IMR-90 (cell line): ENCODE measurements at regions not wholly inside any gene's neighbourhood (a gene's known extent, or its start where the extent isn't known, plus 50 kb on each side); places are given as distances from the start of the nearest gene placed in this dataset.
A peak's percentile ranks its signal among the peaks of the same experiment; 100 is the strongest.

Source experiments
- ATAC-seq: fragments of 200-7000 bp; cut with Tn5 transposase; 2 replicates; pipeline ENCODE4 v1.9.1; 2020; ENCODE audit warnings: low read depth, mild to moderate bottlenecking, moderate library complexity
- BruUV-seq: library from RNA; stranded (reverse); fragments of 400-500 nt; replicated peaks from 2 replicates; lab custom pipeline; 2021; lab: Mats Ljungman, UMichigan
- CTCF ChIA-PET: fragments of 300-600 bp; formaldehyde crosslinking; extraction: SDS; loops from one replicate; lab custom pipeline; 2021; ENCODE audit warnings: antibody characterized with exemption; lab: Yijun Ruan, JAX
- POLR2A ChIA-PET: fragments of 300-600 bp; sonication (Branson Sonifier 250); formaldehyde crosslinking; loops from one replicate; lab custom pipeline; 2022; ENCODE audit warnings: antibody characterized with exemption; ENCODE audit not compliant: unreplicated experiment; lab: Charles Lee
- DNase-seq: peaks from one replicate; pipeline ENCODE4 v3.0.0; 2013
- H2AFZ ChIP-seq: replicated peaks from 2 replicates; pipeline ENCODE3; 2013; ENCODE audit warnings: low read length, mild to moderate bottlenecking; ENCODE audit not compliant: poor library complexity
- H2AK5ac ChIP-seq: 2 replicates; pipeline ENCODE4 v1.6.1; 2013; ENCODE audit warnings: low read depth, low read length, inconsistent platforms
- H2AK9ac ChIP-seq: replicated peaks from 2 replicates; pipeline ENCODE3; 2013; ENCODE audit warnings: mild to moderate bottlenecking, low read depth, low read length, moderate library complexity; ENCODE audit not compliant: poor library complexity
- H2BK120ac ChIP-seq: 2 replicates; pipeline ENCODE4 v1.6.1; 2013; ENCODE audit warnings: low read depth, low read length, inconsistent platforms
- H2BK15ac ChIP-seq: 3 replicates; pipeline ENCODE4 v1.6.1; 2013; ENCODE audit warnings: low read depth, low read length, inconsistent platforms
- H2BK20ac ChIP-seq: 2 replicates; pipeline ENCODE4 v1.6.1; 2013; ENCODE audit warnings: low read depth, mild to moderate bottlenecking, inconsistent platforms, low read length, moderate library complexity
- H2BK5ac ChIP-seq: 2 replicates; pipeline ENCODE4 v1.6.1; 2013; ENCODE audit warnings: mild to moderate bottlenecking, low read depth, low read length, inconsistent platforms; ENCODE audit not compliant: poor library complexity, severe bottlenecking
- H3K14ac ChIP-seq: replicated peaks from 2 replicates; pipeline ENCODE4 v1.6.1; 2013; ENCODE audit warnings: low read depth, low read length, inconsistent platforms
- H3K18ac ChIP-seq: 2 replicates; pipeline ENCODE4 v1.6.1; 2013; ENCODE audit warnings: low read depth, low read length, control low read depth
- H3K23ac ChIP-seq: 2 replicates; pipeline ENCODE4 v1.6.1; 2013; ENCODE audit warnings: low read depth, low read length, inconsistent platforms
- H3K27ac ChIP-seq: 2 replicates; pipeline ENCODE4 v1.5.1; 2013; ENCODE audit warnings: mild to moderate bottlenecking, control low read depth, low read length; ENCODE audit not compliant: insufficient read depth
- H3K27me3 ChIP-seq: 2 replicates; pipeline ENCODE4 v1.6.1; 2013; ENCODE audit warnings: low read length; ENCODE audit not compliant: control insufficient read depth, insufficient read depth
- H3K36me3 ChIP-seq: 2 replicates; pipeline ENCODE4 v1.6.1; 2013; ENCODE audit warnings: low read length, mixed read lengths; ENCODE audit not compliant: control insufficient read depth, insufficient read depth
- H3K4ac ChIP-seq: 2 replicates; pipeline ENCODE4 v1.6.1; 2013; ENCODE audit warnings: low read depth, low read length, inconsistent platforms
- H3K4me1 ChIP-seq: 2 replicates; pipeline ENCODE4 v1.6.1; 2013; ENCODE audit warnings: low read length, mixed read lengths; ENCODE audit not compliant: control insufficient read depth, insufficient read depth
- H3K4me2 ChIP-seq: 2 replicates; pipeline ENCODE4 v1.6.1; 2013; ENCODE audit warnings: low read depth, mild to moderate bottlenecking, control low read depth, low read length, moderate library complexity
- H3K4me3 ChIP-seq: 2 replicates; pipeline ENCODE4 v1.5.1; 2013; ENCODE audit warnings: low read depth, mild to moderate bottlenecking, control low read depth, low read length, moderate library complexity; ENCODE audit not compliant: insufficient read depth
- H3K56ac ChIP-seq: 2 replicates; pipeline ENCODE4 v1.6.1; 2013; ENCODE audit warnings: low read length, inconsistent platforms; ENCODE audit not compliant: insufficient read depth; ENCODE audit errors: extremely low read depth
- H3K79me1 ChIP-seq, 2 experiments: 2 replicates each; pipeline ENCODE4 v1.6.1; 2013; ENCODE audit warnings: low read length in 2 of 2, inconsistent platforms in 1 of 2, low read depth in 1 of 2
- H3K9ac ChIP-seq: 2 replicates; pipeline ENCODE4 v1.6.1; 2013; ENCODE audit warnings: low read depth, low read length, control low read depth
- H3K9me1 ChIP-seq: 2 replicates; pipeline ENCODE4 v1.6.1; 2013; ENCODE audit warnings: low read length, inconsistent platforms; ENCODE audit not compliant: insufficient read depth
- H3K9me3 ChIP-seq: 2 replicates; pipeline ENCODE4 v1.6.1; 2013; ENCODE audit warnings: low read length; ENCODE audit not compliant: control insufficient read depth, insufficient read depth
- H4K20me1 ChIP-seq: 2 replicates; pipeline ENCODE4 v1.6.1; 2013; ENCODE audit warnings: low read length, inconsistent platforms; ENCODE audit not compliant: insufficient read depth
- H4K5ac ChIP-seq: 2 replicates; pipeline ENCODE4 v1.6.1; 2013; ENCODE audit warnings: mild to moderate bottlenecking, low read depth, low read length, control low read depth
- H4K8ac ChIP-seq, 2 experiments: 2 replicates each; pipeline ENCODE4 v1.6.1; 2013; ENCODE audit warnings: low read depth in 2 of 2, low read length in 2 of 2, control low read depth in 1 of 2, inconsistent platforms in 1 of 2
- H4K91ac ChIP-seq: 2 replicates; pipeline ENCODE4 v1.6.1; 2013; ENCODE audit warnings: low read depth, low read length, inconsistent platforms; ENCODE audit not compliant: insufficient read depth
- BHLHE40 ChIP-seq: fragments of 150-350 bp; IDR thresholded peaks from 2 replicates; pipeline ENCODE4 v1.6.1; 2016; ENCODE audit warnings: mild to moderate bottlenecking, low read depth, low read length
- CEBPB ChIP-seq: IDR thresholded peaks from 2 replicates; pipeline ENCODE4 v1.6.1; 2012; ENCODE audit warnings: low read depth, low read length, improper control_type of control experiment
- CHD1 ChIP-seq: IDR thresholded peaks from 2 replicates; pipeline ENCODE4 v1.6.1; 2012; ENCODE audit warnings: low read depth, low read length, improper control_type of control experiment
- MAFK ChIP-seq: IDR thresholded peaks from 2 replicates; pipeline ENCODE4 v1.6.1; 2012; ENCODE audit warnings: low read depth, low read length, improper control_type of control experiment
- MAZ ChIP-seq: IDR thresholded peaks from 2 replicates; pipeline ENCODE4 v1.6.1; 2012; ENCODE audit warnings: low read depth, mild to moderate bottlenecking, low read length, improper control_type of control experiment, moderate library complexity, borderline replicate concordance
- MXI1 ChIP-seq: IDR thresholded peaks from 2 replicates; pipeline ENCODE4 v1.6.1; 2012; ENCODE audit warnings: low read depth, mild to moderate bottlenecking, low read length, moderate library complexity, borderline replicate concordance
- NFE2L2 ChIP-seq: fragments of 150-350 bp; IDR thresholded peaks from 2 replicates; pipeline ENCODE4 v1.6.1; 2016; ENCODE audit warnings: low read depth, mild to moderate bottlenecking, low read length
- POLR2A ChIP-seq: IDR thresholded peaks from 2 replicates; pipeline ENCODE4 v1.6.1; 2012; ENCODE audit warnings: mild to moderate bottlenecking, low read depth, low read length
- RAD21 ChIP-seq: IDR thresholded peaks from 2 replicates; pipeline ENCODE4 v1.6.1; 2012; ENCODE audit warnings: low read length, improper control_type of control experiment
- RCOR1 ChIP-seq: IDR thresholded peaks from 2 replicates; pipeline ENCODE4 v1.6.1; 2012; ENCODE audit warnings: mild to moderate bottlenecking, low read length, improper control_type of control experiment; ENCODE audit not compliant: insufficient replicate concordance
- RFX5 ChIP-seq: IDR thresholded peaks from 2 replicates; pipeline ENCODE4 v1.8.0; 2012; ENCODE audit warnings: low read depth, mild to moderate bottlenecking, low read length, moderate library complexity
- SMC3 ChIP-seq: fragments of 150-350 bp; IDR thresholded peaks from 2 replicates; pipeline ENCODE4 v1.6.1; 2016; ENCODE audit warnings: low read depth, mild to moderate bottlenecking, antibody characterized with exemption, low read length, moderate library complexity
- WGBS, 2 experiments: methylation state at CpG; one replicate each; pipeline versions ENCODE4 v1.1.5 to v1.1.7; 2013; ENCODE audit warnings: missing lambda C conversion rate in 2 of 2; ENCODE audit not compliant: insufficient read length in 1 of 2; ENCODE audit errors: extremely low coverage in 2 of 2; 5-methylcytosine and 5-hydroxymethylcytosine counted together
- dilution Hi-C: fragments of 300-500 bp; cut with HindIII; formaldehyde crosslinking; loops from one replicate; pipeline ENCODE4 v1.14.3; 2018; ENCODE audit warnings: low sequenced_read_pairs; ENCODE audit not compliant: unreplicated experiment
- in situ Hi-C: fragments of 300-500 bp; cut with MboI; formaldehyde crosslinking; loops from 3 replicates; pipeline ENCODE4 v1.14.3; 2019; ENCODE audit warnings: low sequenced_read_pairs, inconsistent platforms, mixed read lengths
- intact Hi-C: fragments of 100-400 bp; cut with micrococcal nuclease; formaldehyde crosslinking; loops from 2 replicates; pipeline ENCODE4 v1.10.0; 2022
- TF ChIP-seq, protein P1 (sequence below): fragments of 150-350 bp; IDR thresholded peaks from 2 replicates; pipeline ENCODE4 v1.6.1; 2016; ENCODE audit warnings: low read depth, mild to moderate bottlenecking, low read length, moderate library complexity, borderline replicate concordance
- TF ChIP-seq, protein P2 (sequence below): fragments of 150-350 bp; IDR thresholded peaks from 2 replicates; pipeline ENCODE4 v1.6.1; 2017; ENCODE audit warnings: mild to moderate bottlenecking, antibody characterized with exemption, low read length, low read depth

GRCh38 chr6:56787209-56787608, 144.5 kb upstream of the DST start:
- H3K4me3 ChIP-seq, result no peak overlapping the region
- no peaks in the 10 kb centered on the region for H3K27me3 ChIP-seq
- H3K9me1 ChIP-seq, result peaks cover 7% of the 10 kb centered on the region
- in situ Hi-C loops, result no loop called here
- H2AK9ac ChIP-seq, result no peak overlapping the region
- no peaks in the 10 kb centered on the region for H3K9me3 ChIP-seq
- no peak overlapping the region for H2BK120ac ChIP-seq
- no peak overlapping the region for H3K4ac ChIP-seq
- no peak overlapping the region for H4K8ac ChIP-seq
- BruUV-seq, result no TSS peak
- peaks cover 26 to 58% of the 10 kb centered on the region in 2 experiments; a peak in 3 of 4 replicates for H3K79me1 ChIP-seq
- H4K91ac ChIP-seq, result no peak overlapping the region
- no peaks in the 10 kb centered on the region for H3K36me3 ChIP-seq
- H4K20me1 ChIP-seq, result peaks cover 34% of the 10 kb centered on the region
- intact Hi-C loops, result no loop called here
- WGBS, 2 experiments, result no CpG with 5 or more reads among the region's 1 CpG
- DNase-seq (peak; percentile 76), ATAC-seq (peak; percentile 82)
- no peak overlapping the region for H3K56ac ChIP-seq
- no peaks in the 10 kb centered on the region for H3K4me1 ChIP-seq
- H3K23ac ChIP-seq, result peak overlapping the region; percentile 37; the same call in 1 of the 2 replicates
- no peak overlapping the region for H3K27ac ChIP-seq
- H2BK15ac ChIP-seq, result no peak overlapping the region
- POLR2A ChIA-PET, result interaction anchor here (0.6 kb wide), 1 partner anchor 10 kb away, joined by 5 read pairs; no protein-coding TSS in a partner anchor
- H2AK5ac ChIP-seq, result no peak overlapping the region; the same call in 1 of the 2 replicates
- TF ChIP-seq MXI1, result no peak
- no peak for TF ChIP-seq CEBPB
- TF ChIP-seq MAFK, result no peak
- TF ChIP-seq BHLHE40, result no peak
- no peak for TF ChIP-seq CHD1
- TF ChIP-seq RAD21, result no peak
- TF ChIP-seq NFE2L2, result no peak
- TF ChIP-seq, protein P1, sequence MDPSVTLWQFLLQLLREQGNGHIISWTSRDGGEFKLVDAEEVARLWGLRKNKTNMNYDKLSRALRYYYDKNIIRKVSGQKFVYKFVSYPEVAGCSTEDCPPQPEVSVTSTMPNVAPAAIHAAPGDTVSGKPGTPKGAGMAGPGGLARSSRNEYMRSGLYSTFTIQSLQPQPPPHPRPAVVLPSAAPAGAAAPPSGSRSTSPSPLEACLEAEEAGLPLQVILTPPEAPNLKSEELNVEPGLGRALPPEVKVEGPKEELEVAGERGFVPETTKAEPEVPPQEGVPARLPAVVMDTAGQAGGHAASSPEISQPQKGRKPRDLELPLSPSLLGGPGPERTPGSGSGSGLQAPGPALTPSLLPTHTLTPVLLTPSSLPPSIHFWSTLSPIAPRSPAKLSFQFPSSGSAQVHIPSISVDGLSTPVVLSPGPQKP, result no peak
- TF ChIP-seq MAZ, result no peak
- TF ChIP-seq RFX5, result no peak
- TF ChIP-seq POLR2A, result no peak
- TF ChIP-seq RCOR1, result no peak
- TF ChIP-seq SMC3, result no peak
- TF ChIP-seq, protein P2, sequence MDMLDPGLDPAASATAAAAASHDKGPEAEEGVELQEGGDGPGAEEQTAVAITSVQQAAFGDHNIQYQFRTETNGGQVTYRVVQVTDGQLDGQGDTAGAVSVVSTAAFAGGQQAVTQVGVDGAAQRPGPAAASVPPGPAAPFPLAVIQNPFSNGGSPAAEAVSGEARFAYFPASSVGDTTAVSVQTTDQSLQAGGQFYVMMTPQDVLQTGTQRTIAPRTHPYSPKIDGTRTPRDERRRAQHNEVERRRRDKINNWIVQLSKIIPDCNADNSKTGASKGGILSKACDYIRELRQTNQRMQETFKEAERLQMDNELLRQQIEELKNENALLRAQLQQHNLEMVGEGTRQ, result no peak
- no peak overlapping the region for H3K18ac ChIP-seq
- no peak overlapping the region for H4K5ac ChIP-seq
- H2BK5ac ChIP-seq, result peak overlapping the region; percentile 74
- CTCF ChIA-PET, result no interaction called here
- no peak overlapping the region for H3K9ac ChIP-seq
- no peak overlapping the region for H2BK20ac ChIP-seq
- no peak overlapping the region for H2AFZ ChIP-seq
- no peak overlapping the region for H3K4me2 ChIP-seq
- dilution Hi-C loops, result no loop called here
- H3K14ac ChIP-seq, result no peak overlapping the region
